GM12892 (cell line): ENCODE measurements at regions not wholly inside any gene's neighbourhood (a gene's known extent, or its start where the extent isn't known, plus 50 kb on each side); places are given as distances from the start of the nearest gene placed in this dataset.

Experiments used
- POLR2A ChIP-seq: IDR thresholded peaks from 2 replicates; pipeline ENCODE4 v1.6.1; 2011; ENCODE audit warnings: low read depth, low read length, control low read depth
- POLR2AphosphoS5 ChIP-seq: IDR thresholded peaks from 2 replicates; pipeline ENCODE4 v1.6.1; 2011; ENCODE audit warnings: low read depth, low read length, control low read depth
- TAF1 ChIP-seq: IDR thresholded peaks from 2 replicates; pipeline ENCODE4 v1.6.1; 2011; ENCODE audit warnings: low read depth, mild to moderate bottlenecking, control low read depth, low read length, borderline replicate concordance

DNA sequence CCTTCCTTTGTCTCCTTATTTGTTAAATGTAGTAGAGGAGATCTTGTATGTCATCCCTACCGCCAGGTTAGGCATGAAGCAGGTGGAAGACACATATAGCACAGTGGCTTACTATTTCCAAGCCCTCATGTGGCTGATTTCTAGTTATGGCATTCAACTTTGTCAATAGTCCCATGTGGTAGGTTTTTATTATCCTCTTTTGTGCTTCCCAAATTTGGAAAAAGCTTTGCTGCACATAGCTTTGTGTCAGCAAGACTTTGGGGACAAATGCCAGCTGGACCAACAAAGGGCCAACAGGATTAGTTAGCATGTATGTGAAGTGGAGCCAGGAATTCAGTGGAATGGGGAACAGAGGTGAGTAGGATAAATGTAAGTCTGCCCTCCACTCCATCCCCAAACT is 276.3 kb downstream of the PSAT1 start:
- TF ChIP-seq POLR2A (no peak), POLR2AphosphoS5 (no peak), TAF1 (no peak)
